B cell (primary cell): ENCODE measurements at regions not wholly inside any gene's neighbourhood (a gene's known extent, or its start where the extent isn't known, plus 50 kb on each side); places are given as distances from the start of the nearest gene placed in this dataset.

Experiments
- EZH2 ChIP-seq: IDR thresholded peaks from 2 replicates; pipeline ENCODE4 v1.6.1; 2012; ENCODE audit warnings: borderline replicate concordance, low read depth, mild to moderate bottlenecking, moderate library complexity, low read length; ENCODE audit not compliant: insufficient read depth, poor library complexity, severe bottlenecking
- TF ChIP-seq, protein P1 (sequence below): fragments of 200-600 bp; IDR thresholded peaks from one replicate; pipeline ENCODE4 v1.8.0; 2022; ENCODE audit warnings: antibody characterized with exemption, mild to moderate bottlenecking

DNA sequence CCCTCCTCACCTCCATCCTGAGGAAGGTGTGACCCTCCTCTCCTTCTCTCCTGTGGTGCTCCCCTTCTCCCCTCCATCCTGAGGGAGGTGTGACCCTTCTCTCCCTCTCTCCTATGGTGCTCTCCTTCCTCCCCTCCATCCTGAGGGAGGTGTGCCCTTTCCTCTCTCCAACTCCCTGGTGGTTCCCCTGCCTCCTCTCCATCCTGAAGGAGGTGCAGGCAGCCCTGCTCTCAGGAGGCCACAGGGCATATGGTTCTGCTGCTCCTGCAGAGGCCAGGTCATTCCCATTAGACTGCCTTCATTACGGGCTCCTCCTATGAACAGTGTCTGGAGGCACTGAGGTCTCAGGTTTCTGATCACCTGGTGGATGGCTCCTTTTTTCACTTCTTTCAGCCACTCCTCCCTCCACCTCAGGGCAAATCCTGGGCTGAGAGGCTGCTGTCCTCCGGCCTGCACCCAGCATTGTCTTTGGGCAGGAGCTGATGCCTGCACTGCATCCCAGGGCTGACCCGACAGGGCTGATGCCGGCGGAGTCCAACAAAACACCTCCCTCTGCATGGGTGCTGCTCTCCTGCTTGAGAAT lies 197.1 kb downstream of the MED10 start:
- TF ChIP-seq, protein P1, sequence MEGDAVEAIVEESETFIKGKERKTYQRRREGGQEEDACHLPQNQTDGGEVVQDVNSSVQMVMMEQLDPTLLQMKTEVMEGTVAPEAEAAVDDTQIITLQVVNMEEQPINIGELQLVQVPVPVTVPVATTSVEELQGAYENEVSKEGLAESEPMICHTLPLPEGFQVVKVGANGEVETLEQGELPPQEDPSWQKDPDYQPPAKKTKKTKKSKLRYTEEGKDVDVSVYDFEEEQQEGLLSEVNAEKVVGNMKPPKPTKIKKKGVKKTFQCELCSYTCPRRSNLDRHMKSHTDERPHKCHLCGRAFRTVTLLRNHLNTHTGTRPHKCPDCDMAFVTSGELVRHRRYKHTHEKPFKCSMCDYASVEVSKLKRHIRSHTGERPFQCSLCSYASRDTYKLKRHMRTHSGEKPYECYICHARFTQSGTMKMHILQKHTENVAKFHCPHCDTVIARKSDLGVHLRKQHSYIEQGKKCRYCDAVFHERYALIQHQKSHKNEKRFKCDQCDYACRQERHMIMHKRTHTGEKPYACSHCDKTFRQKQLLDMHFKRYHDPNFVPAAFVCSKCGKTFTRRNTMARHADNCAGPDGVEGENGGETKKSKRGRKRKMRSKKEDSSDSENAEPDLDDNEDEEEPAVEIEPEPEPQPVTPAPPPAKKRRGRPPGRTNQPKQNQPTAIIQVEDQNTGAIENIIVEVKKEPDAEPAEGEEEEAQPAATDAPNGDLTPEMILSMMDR, result no peak
- no peak for TF ChIP-seq EZH2
